ENCODE measurements at regions not wholly inside any gene's neighbourhood (a gene's known extent, or its start where the extent isn't known, plus 50 kb on each side); places are given as distances from the start of the nearest gene placed in this dataset.

DNA sequence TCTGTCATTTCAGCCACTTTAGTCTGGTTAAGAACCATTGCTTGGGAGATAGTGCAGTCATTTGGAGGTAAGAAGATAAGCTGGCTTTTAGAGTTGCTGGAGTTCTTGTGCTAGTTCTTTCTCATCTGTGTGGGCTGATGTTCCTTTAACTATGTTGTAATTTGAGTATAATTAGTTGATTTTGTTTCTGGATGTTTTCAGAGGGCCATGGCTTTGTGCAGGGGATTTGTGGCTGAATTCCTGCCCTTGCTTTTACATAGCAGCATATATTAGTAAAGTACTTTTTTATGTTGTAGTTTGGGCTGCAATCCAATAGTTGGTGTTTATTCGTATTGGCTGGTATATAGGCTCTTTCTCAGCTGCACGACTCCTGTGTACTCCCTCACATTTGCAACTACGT is 339.6 kb downstream of the ANKRD50 start:
- no peak for DNase-seq (ENCODE audit: low read depth in 1 of 2, low spot score in 1 of 2)

DNA sequence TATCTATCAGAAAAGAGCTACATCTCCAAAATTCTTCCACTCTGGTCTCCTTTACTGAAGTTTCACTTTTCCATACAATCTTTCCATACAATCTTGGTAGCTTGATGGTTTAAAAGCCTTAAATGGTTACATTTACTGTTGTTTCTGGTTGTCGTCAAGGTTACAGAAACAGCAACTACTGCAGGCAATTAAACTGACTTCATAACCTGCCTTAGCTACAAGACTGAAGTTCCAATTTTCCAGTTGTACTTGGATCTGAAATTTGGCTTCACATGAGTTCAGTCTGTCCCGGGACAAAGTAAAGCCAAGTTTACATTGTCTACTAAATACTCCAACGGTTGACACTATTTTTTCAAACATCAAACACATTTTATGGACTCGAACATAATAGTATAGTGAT is 326.4 kb downstream of the ANKRD50 start:
- DNase-seq (ENCODE audit: low read depth in 1 of 2, low spot score in 1 of 2) = no peak

DNA sequence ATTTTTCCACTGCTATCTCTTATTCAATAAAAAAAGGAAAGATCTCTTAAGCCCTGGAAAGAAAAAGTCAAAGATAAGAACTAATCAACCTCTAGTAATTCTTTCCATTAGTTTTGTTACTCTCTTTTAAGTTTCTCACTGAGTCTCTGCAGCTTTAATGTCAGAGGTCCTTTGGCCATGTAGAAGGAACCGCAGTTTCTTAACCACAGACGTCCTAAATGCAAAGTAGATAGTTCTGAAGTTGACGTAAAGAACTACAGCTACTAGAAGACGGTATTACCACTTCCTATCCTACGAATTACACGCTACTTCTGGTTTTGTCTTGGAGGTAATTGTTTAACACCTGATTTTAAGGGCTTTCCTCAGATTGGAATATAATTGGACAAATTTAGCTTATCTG is 325.9 kb downstream of the ANKRD50 start:
- no peak for DNase-seq (ENCODE audit: low read depth in 1 of 2, low spot score in 1 of 2)

DNA sequence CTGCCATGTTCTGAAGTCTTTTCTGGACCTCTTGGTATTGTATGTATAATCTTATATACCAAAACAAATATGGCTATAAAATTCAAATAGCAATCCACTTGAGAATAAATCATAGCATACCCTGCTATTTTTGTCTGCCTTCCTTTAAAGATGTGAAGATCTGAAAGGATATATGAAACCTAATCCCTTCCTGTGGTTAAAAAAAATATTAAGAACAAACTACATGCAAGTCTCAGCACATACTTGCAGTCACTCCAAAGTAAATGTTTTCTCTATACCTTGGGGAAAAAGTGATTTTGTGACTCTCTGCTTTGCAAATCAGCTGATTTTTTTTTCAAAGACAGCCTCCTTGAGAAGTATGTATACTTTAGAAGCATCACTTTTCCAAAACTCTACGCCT is 322.9 kb downstream of the ANKRD50 start:
- DNase-seq (ENCODE audit: low read depth in 1 of 2, low spot score in 1 of 2) = no peak

DNA sequence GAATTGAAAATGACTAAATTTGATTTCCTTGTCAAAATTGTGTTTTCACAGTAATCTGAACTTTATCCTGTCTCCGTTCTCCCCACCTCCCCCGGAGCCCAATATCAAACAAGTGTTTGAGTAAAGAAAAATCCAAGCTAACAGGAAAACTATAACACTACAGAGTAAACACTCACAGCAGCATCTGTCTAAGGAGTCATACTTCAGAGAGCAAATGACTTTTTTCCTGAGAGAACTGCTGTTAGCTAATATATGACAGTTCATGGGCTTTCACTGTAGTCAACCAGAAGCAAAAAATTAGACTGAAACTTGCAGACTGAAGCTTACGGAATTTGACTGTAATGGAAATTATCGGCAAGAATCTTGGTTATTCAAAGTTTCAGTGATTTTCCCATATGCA is 321.7 kb downstream of the ANKRD50 start:
- no peak for DNase-seq (ENCODE audit: low read depth in 1 of 2, low spot score in 1 of 2)

DNA sequence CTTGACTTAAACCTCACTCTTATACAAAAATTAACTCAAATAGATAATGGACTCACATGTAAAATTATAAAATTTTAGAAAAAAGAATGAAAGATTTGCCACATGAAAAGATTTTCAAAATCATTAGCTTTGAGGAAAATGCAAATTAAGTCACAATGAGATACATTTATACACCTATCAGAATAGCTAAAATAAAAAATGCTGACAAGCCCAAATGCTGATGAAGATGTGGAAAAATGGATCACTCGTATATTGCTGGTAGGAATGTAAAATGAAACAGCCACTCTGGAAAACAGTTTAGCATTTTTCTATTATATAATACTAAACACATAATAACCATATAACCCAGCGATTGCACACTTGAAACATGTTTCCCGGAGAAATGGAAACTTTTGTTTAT is 316.2 kb downstream of the ANKRD50 start:
- DNase-seq (ENCODE audit: low read depth in 1 of 2, low spot score in 1 of 2) = no peak

DNA sequence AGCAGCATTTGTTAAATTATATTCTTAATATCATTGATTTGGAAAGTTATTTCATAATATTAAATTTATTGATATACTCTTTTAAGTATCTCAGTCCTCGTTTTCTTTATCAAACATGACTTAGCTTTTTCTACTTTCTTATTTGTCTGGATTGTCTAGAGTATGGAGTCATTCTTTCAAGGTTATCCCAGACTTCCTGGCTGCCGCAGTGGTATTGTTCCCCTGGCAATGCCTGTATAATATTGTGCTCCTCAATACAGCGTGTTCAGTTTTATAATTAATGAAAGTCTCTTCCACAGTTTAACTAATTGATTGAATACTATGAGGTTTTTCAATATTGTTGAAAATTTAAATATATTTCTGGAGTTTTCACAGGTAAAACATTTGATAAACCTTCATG is 310.9 kb downstream of the ANKRD50 start:
- no peak for DNase-seq (ENCODE audit: low read depth in 1 of 2, low spot score in 1 of 2)

DNA sequence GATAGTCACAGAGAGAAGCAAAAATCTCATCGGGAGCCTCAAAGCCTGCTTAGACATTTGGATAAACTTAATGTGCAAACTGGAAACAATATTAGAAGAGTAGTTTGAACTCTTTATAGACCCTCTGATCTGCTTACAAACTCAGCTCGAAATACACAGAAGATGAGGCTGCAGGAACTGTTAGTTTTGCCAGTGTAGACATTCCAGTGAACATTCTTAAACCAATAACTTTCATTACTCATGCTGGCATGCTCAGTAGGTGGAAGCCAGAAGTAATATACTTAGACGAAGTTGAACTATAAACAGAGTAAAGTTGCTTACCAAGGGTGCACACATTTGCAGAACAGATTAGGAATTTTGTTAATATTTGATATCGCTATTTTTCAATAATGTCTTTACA is 303.5 kb downstream of the ANKRD50 start:
- no peak for DNase-seq (ENCODE audit: low read depth in 1 of 2, low spot score in 1 of 2)

DNA sequence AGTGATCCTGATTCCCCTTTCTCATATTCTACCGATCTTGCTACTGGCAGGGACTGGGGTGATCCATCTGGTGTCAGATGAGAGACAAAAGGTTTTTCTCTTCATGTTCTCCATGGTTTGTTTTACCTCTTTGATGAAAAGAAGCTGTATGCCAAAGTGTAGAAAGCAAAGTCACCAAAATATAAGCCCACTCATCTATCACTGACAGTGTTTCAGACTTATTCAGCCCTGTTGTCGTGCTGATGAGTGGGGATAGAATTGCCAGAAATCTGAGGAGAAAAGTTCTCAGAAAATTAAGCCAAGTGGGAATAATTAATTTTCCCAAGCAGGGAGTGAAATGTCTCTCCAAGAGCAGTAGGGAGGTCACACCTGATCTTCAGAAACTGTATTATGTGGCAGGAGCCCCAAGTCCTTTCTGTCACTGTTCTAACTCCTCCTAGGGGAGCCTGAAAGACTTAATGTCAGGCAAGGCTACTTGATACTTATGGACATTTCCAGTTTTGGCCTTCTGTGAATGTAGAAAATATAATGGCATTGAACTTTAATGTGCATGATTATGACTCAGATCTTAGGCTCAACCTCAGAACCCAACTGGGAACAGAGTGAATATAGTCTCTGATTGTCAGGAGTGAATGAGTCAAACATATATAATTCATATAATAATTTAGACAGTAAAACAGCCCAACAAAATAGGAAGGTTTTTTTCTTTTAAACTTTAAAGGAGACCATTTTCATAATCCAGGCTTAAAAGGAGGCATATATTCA is 298.1 kb downstream of the ANKRD50 start:
- DNase-seq (ENCODE audit: low read depth in 1 of 2, low spot score in 1 of 2) = no peak

DNA sequence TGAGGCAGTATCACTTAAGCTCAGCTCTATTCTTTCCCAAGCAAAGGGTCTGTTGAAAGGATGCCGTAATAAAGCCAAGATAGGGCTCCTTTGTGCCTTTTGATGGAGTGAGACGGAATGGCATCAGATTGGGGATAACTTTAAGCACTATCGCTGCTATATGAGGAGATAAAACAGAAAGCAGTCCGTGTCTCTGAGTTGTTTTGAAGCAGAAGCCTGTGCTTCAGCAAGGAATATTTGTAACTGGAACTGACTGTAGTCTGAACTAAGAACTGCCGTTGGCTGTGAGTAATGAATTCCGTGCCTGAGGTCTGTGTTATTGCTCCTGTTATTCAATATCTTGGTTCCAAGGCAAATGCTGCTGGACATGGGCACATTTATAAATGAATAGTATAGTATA is 297.4 kb downstream of the ANKRD50 start:
- DNase-seq (ENCODE audit: low read depth in 1 of 2, low spot score in 1 of 2) = no peak

DNA sequence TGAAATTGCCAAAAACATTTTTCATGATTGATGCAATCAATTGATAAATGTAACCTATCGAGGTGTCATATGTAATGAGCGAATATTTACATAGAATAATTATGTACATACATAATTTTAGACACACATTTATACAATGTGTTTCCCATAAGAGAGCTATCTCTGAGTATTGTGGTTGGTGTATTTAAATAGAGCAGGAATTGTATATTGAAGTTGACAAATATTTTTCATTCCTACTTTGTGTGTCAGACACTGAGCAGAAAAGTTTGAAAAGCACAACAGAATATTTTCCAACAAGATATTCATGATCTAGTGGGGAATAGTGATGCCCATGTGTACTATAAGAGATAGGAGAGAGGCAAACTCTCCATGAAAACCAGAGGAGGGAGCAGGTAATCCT is 295.2 kb downstream of the ANKRD50 start:
- no peak for DNase-seq (ENCODE audit: low read depth in 1 of 2, low spot score in 1 of 2)

DNA sequence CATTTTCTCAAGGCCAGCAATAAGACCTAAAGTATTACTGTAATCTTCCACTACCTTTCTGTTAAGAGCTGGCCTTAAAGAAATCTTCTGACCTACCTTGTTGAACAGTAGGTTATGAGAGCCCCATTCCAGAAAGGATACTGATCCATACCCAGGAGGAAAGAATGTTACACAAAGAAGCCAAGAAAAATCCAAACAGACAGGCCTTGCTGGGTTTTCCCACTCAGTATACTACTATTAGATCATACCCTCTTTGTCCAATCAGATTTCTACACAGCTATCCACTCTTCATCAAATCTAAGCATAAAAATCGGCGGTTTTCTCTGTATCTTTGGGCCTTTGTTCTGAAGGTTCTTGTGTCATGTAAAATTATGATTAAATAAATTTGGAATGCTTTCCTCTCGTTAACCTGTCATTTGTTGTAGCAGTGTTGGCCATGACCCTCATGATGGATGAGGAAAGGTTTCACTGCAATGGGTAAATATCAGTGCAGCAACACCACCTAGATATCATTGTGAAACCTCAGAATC is 292.3 kb downstream of the ANKRD50 start:
- DNase-seq (ENCODE audit: low read depth in 1 of 2, low spot score in 1 of 2) = no peak

DNA sequence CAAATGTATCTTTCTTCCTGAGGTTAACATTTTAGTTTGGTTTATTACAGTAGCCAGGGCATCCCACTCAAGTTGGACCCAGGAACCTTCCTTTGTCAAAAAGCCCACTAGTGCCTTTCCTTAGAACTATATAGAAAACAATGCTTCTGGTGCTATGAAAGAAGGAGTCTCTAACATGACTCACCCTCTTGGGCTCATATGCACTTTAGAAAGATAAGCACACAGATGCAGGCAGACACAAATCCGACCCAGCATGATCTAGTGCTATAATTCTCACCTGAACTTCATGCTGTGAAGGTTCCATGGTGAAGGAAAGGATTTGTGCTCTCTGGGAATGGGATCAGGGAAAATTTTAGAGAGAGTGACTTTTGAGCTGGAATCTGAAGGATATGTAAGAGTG is 289.4 kb downstream of the ANKRD50 start:
- DNase-seq (ENCODE audit: low read depth in 1 of 2, low spot score in 1 of 2) = no peak

DNA sequence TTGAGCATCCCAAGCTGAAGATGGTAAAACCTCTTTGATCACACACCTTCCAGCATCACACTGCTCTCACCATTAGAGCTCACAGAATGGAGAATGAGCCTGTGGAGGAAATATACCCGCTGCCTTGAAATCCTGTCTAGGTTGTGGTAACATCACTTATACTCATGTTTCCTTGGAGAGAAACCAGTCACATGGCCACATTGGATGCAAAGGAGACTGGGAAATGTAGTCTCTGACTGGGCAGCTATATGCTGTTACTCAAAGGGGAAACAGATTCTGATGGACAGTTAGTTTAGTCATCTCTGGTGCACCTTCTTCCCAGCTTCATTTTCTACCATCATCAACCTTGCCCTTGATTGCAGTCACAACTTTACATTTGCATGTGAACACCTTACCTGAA is 286.3 kb downstream of the ANKRD50 start:
- no peak for DNase-seq (ENCODE audit: low read depth in 1 of 2, low spot score in 1 of 2)

DNA sequence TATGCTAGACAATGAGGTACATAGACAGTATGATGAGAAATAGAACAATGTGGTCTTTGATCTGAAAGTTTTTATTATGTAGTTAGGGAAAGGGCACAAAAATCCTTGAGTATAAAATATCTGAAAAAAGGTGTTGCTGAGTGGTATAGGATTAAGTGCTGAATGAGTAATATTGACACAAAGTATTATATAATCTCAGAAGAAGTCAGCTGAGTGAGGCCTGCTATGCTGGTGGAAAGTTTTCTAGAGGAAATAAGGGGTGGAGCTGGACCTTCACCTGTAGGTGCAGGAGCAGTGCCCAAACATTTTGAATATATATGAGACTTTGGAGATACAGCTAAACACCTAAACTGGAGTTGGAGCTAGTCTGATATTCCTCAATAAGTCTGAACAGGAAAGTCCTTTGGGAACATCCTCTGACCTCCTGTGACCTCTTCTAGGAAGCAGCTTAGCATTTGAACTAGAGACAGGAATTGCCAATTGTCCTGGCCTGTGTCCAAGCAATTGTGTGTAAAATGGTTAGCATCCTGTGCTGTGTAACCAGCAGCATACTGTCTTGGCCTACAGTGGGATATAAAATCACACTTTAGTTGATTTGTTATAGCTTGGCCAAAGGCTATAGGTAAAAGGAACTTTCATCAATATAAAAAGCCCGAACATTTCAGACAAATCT is 285.3 kb downstream of the ANKRD50 start:
- DNase-seq (ENCODE audit: low read depth in 1 of 2, low spot score in 1 of 2) = no peak

DNA sequence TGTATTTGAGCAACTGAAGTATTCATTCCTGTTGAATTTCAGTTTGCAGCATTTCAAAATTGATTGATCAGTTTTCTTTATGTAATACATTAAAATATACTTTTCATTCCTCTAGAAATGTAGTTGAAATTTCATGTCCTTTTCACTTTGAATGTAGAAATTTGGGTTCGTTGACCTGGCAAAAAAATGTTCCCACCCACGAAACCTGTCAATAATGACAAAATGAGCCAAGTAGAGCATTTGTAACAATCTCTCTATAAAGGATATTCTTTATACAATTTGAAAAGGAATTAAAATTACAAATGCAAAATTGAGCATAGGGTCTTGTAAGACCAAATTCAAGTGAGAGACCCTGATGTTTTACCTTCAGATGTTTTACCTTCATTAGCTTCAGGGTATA is 283.9 kb downstream of the ANKRD50 start:
- DNase-seq (ENCODE audit: low read depth in 1 of 2, low spot score in 1 of 2) = no peak

DNA sequence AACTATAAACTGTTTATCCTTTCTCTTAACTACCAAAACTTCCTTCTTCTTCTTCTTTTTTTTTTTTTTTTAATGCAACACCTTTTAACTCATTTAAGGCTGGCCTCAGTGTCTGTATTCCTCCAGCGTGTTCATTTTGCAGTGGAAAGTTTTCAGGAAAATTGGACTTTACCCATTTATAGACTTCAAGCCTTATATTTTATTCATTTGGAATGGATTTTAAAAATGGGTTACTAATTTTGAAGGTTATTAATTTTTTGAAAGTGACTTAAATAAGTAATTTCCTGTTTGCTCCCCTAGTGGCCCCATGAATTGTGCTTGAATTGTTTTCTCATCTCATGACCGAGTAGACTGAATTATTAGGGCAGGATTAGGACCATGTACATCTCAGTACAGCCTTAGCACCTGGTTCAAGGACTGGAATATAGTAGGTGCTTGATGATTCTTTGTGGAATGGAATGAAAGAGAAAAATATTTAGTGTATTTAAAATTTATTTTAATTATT is 282.7 kb downstream of the ANKRD50 start:
- no peak for DNase-seq (ENCODE audit: low read depth in 1 of 2, low spot score in 1 of 2)

DNA sequence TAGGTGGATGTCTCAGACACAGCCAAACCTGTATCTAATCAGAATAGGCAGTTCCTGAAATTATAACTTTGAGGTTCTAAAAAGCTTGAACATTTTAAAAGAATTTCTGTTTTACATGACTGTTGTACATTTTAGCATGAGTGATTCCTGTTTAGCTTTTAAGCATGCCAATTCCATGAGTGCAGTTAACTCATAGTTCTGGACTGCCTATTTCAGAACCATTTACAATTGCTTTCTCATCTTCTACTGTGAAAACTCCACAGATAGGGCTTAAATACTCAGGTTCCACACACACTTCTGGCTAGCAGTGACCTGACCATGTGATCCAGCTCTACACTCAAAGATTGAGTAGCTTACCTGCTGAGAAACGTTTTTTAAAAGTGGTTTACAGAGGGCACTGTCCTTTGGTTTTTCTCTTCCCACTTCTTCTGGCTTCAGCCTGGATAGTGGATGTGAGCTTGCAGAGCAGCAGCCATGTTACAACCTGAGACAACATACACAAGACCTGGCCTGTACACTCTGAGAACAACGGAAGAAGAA is 280.8 kb downstream of the ANKRD50 start:
- DNase-seq (ENCODE audit: low read depth in 1 of 2, low spot score in 1 of 2) = no peak

DNA sequence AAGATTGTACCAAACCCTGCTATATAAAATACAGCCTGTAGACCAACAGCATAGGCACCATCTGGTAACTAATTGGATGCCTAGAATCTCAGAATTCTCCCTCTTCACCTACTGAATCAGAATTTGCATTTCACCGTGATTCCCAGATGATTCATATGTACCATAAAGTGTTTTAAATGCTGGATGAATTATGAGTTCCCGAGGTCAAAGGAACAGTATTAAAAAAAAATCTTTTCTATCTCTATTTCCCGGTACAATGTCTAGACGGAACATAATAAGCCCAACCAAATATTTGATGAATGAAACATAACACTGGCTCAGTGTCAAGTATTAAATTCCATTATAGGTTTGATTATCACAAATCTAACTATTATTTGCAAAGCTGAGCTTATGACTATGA is 280.0 kb downstream of the ANKRD50 start:
- no peak for DNase-seq (ENCODE audit: low read depth in 1 of 2, low spot score in 1 of 2)

DNA sequence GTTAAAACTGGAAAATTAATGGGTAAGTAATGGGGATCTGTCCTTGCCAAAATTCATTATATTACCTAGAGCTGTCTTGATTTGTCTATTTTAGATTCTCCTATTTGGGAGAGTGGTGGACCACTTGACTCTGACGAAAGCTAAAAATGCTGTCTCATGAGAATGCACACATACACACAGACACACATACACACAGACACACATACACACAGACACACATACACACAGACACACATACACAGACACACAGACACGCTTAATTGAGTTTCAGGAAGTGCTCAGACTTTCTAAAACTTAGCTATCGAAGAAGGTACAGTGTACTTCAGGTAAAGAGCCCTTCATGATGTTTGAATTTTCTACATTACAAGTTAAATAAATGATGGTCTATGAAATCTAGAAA is 279.5 kb downstream of the ANKRD50 start:
- DNase-seq (ENCODE audit: low read depth in 1 of 2, low spot score in 1 of 2) = no peak

DNA sequence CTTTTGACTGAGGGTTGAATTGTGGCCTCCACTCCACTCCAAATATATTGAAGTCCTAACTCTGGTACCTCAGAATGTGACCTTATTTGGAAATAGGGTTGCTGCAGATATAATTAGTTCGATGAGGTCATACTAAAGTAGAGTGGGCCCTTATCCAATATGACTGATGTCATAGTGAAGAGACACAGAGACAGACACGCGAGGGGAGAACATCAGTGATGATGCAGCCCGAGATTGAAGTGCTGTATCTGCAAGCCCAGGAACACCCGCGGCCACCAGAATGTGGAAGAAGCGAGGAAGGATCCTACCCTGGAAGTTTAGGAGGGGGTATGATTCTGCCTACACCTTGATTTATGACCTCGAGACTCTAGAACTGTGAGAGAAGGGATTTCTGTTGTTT is 279.0 kb downstream of the ANKRD50 start:
- no peak for DNase-seq (ENCODE audit: low read depth in 1 of 2, low spot score in 1 of 2)

DNA sequence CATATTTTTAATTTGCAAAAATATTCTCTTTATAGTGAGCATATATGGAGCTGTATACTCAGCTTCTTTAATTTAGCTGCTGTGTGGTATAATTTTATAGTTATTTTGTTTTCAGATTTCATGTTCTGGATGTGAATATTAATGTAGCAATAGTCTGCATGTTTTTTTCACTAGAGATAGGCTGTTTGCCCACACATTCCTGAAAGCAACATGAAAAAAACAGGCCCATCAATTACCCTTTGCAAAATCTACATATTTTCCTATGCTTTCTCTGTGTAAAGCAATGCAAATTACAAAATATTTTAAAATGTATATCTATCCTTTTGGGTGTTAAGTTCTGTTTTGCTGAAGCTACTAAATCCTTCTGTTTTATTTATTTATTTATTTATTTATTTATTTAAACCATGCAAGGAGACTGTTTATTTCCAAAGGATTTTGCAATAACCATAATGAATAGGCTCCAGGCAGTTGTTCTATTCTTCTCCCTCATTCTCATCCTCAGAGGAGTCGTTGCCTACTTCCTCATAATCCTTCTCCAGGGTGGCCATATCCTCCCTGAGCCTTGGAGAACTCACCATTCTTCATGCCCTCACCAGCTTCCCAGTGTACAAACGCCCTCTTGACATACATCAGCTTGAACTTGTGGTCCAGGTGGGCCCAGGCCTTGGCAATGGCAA is 277.1 kb downstream of the ANKRD50 start:
- DNase-seq (ENCODE audit: low read depth in 1 of 2, low spot score in 1 of 2) = no peak
